ENCODE measurements at regions not wholly inside any gene's neighbourhood (a gene's known extent, or its start where the extent isn't known, plus 50 kb on each side); places are given as distances from the start of the nearest gene placed in this dataset.
A peak's percentile ranks its signal among the peaks of the same experiment; 100 is the strongest.

DNA sequence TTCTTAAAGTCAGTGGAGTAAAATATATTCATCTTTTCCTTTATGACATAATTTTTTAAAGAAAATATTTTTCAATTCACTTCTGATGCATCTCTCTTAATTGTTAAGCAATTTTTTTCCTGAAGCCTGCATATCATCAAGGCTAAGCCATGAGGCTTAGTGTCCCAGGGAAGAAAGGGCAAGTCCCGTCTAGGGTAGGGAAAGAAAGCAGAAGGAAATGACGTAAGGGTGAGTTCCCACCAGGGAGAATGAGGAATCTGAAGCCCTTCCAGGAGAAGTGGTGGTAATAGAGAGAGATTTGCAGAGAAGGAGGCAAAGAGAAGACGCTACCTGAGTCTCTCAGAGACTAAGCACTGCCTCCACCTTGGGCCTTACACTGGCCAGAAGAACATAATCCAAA, 96.8 kb upstream of the NFE2L3 start:
- no peaks in the 10 kb centered on the region for H3K36me3 ChIP-seq
- no peaks in the 10 kb centered on the region for H3K27me3 ChIP-seq
- TF ChIP-seq, protein P1, sequence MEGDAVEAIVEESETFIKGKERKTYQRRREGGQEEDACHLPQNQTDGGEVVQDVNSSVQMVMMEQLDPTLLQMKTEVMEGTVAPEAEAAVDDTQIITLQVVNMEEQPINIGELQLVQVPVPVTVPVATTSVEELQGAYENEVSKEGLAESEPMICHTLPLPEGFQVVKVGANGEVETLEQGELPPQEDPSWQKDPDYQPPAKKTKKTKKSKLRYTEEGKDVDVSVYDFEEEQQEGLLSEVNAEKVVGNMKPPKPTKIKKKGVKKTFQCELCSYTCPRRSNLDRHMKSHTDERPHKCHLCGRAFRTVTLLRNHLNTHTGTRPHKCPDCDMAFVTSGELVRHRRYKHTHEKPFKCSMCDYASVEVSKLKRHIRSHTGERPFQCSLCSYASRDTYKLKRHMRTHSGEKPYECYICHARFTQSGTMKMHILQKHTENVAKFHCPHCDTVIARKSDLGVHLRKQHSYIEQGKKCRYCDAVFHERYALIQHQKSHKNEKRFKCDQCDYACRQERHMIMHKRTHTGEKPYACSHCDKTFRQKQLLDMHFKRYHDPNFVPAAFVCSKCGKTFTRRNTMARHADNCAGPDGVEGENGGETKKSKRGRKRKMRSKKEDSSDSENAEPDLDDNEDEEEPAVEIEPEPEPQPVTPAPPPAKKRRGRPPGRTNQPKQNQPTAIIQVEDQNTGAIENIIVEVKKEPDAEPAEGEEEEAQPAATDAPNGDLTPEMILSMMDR (IDR thresholded peaks at IDR 0.05), result no peak
- H3K4me1 ChIP-seq, result no peaks in the 10 kb centered on the region
- 51% methylated on average over 3 of the region's 3 CpGs for WGBS (ENCODE audit: insufficient coverage, low coverage, low lambda C conversion rate, missing lambda C conversion rate)
- intact Hi-C loops (cut with DNase I), result no loop called here
- DNase-seq (no peak), ATAC-seq (no peak)
- H3K9me3 ChIP-seq, result no peaks in the 10 kb centered on the region
- no peak overlapping the region for H3K4me3 ChIP-seq
- H3K27ac ChIP-seq, result no peak overlapping the region

DNA sequence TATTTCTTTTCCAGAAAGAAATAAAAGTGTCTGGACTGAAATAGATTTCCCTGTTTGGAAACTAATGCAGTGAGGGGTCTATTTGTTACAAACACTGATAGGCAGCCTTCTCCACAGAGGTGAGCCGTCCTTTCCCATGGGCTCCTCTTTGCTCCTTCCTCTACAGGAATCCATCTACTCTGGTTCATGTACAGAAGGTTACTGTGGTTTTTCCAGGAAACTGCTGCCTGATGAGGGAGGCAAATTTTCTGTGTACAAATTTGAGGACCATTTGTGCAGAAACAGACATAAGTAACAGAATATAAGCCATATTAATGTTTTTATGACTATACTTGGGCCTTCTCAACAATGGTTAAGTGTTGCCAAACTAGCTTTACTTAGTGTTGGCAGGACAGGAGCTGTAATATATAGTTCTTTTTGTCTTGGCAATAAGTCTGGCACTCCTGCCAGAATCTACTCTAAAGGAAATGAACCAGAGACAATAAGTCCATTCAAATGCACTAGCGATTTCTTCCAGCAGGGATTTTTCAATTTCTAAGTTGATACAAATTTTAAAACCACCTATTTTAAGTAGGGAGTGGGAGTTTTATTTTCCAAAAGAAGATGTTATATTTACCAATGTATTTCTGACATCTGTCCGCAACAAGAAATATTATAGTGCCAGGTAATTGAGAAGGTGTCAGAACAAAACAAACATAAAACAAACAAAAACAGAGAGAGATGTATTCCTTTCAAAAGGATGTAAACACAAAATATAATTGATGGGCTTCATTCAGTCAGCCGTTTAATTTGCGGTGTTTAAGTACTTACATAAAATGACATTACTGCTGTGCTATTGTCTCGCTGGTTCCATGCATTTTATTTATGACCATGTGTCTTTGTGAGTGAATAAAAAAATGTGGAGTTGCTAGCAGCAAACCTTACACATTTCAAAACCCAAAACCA, 91.0 kb upstream of the NFE2L3 start:
- no peaks in the 10 kb centered on the region for H3K36me3 ChIP-seq
- no peaks in the 10 kb centered on the region for H3K9me3 ChIP-seq
- no peak for TF ChIP-seq POLR2A (IDR thresholded peaks at IDR 0.05)
- TF ChIP-seq, protein P1 (IDR thresholded peaks at IDR 0.05), result no peak
- no peak overlapping the region for H3K27ac ChIP-seq
- H3K27me3 ChIP-seq, result no peaks in the 10 kb centered on the region
- DNase-seq (no peak), ATAC-seq (no peak)
- intact Hi-C loops (cut with DNase I), result no loop called here
- H3K4me3 ChIP-seq, result no peak overlapping the region
- 46% methylated on average over 6 of the region's 6 CpGs for WGBS (ENCODE audit: insufficient coverage, low coverage, low lambda C conversion rate, missing lambda C conversion rate)
- H3K4me1 ChIP-seq, result no peaks in the 10 kb centered on the region

DNA sequence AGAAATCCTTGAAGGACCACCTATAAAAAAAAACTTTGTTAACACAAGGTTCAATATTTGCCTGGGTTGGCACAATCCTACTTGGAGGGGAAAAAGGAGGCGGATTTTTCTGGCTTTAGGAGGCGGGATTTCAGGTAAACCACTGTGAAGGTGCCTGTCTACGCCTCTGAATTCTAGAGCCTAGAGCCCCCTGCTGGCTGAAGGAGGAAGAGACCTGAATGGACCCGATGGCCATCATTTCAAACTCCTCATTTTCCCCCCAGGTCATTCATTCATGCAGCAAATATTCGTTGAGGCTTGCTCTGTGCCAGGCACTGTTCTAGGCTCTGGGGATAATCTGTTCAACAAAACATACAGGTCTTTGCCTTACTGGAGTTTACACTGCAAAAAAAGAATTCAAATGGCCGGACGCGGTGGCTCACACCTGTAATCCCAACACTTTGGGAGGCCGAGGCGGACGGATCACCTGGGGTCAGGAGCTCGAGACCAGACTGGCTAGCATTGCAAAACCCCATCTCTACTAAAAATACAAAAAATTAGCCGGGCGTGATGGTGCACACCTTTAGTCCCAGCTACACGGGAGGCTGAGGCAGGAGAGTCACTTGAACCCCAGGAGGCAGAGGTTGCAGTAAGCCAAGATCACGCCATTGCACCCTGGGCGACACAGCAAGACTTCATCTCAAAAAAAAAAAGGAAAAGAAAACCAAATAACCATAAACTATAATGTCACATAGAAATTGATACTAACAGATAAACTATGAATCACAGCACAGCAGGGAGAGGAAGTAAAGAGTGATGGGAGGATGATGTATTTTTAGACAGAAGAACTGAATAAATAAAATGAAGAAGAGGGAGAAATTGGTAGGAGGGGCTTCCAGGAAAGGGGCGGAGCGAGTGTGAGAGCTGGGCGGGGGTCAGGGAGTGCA, 90.1 kb upstream of the NFE2L3 start:
- TF ChIP-seq, protein P1 (IDR thresholded peaks at IDR 0.05), result peak; percentile 74 to 83 (median 79)
- no peak for TF ChIP-seq POLR2A (IDR thresholded peaks at IDR 0.05)
- Histone ChIP-seq H3K36me3 (no peaks in the 10 kb centered on the region), H3K27ac (no peak overlapping the region), H3K27me3 (no peaks in the 10 kb centered on the region), H3K4me1 (no peaks in the 10 kb centered on the region), H3K4me3 (no peak overlapping the region), H3K9me3 (no peaks in the 10 kb centered on the region)
- intact Hi-C loops (cut with DNase I), result no loop called here
- 54% methylated on average over 19 of the region's 20 CpGs for WGBS (ENCODE audit: insufficient coverage, low coverage, low lambda C conversion rate, missing lambda C conversion rate)
- DNase-seq, result peak in 2 of 3 donors; percentile 58 to 80
- ATAC-seq, result peak; percentile 97 to 99 (median 98)

DNA sequence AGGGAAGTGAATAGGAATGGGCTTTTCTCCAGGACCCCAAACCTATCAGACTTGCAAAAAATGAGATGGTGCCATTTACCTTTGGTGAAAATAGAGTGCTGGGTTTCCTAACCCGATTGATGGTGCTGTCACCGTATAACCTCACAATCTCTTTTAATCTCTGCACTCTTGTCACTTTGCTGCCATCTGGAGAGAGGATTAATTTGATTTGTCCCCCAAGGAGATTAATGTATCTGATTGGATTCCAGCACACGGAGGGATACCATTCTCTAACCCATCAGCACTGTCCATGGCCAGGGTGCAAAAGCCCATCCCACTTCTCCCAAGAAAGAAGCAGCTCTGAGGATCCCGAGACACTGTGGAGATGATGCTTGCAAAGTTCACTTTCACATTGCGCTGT, 86.3 kb upstream of the NFE2L3 start:
- no peaks in the 10 kb centered on the region for H3K9me3 ChIP-seq
- H3K4me1 ChIP-seq, result no peaks in the 10 kb centered on the region
- no peak for TF ChIP-seq POLR2A (IDR thresholded peaks at IDR 0.05)
- TF ChIP-seq, protein P1 (IDR thresholded peaks at IDR 0.05), result no peak
- intact Hi-C loops (cut with DNase I), result loop anchor here (5.0 kb wide), 1 partner anchor 173 kb away; no protein-coding TSS in a partner anchor
- H3K36me3 ChIP-seq, result no peaks in the 10 kb centered on the region
- DNase-seq (no peak), ATAC-seq (no peak)
- no peak overlapping the region for H3K27ac ChIP-seq
- WGBS (ENCODE audit: insufficient coverage, low coverage, low lambda C conversion rate, missing lambda C conversion rate), result 50% methylated on average over 4 of the region's 5 CpGs
- no peaks in the 10 kb centered on the region for H3K27me3 ChIP-seq
- H3K4me3 ChIP-seq, result no peak overlapping the region
